ENCODE measurements at regions not wholly inside any gene's neighbourhood (a gene's known extent, or its start where the extent isn't known, plus 50 kb on each side); places are given as distances from the start of the nearest gene placed in this dataset.

DNA sequence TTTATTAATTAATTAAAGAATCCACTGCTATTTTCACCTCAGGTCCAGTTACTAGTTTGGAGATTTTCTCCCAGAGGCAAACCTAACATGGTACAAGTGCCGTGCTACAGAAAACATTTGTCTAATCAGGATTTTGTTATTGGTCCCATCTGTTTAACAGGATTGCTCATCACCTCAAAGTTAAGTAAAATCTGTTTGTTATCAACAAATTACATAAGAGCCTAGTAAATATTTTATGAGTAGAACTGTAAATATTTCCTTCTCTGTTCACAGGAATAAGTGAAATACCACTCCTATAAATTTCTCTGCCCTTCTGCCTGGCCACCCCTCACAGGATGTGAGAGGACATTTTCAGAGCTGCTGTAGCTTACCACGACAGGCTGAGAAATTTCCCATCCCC is 200.2 kb downstream of the RAD51AP2 start:
- Histone ChIP-seq H2BK15ac (ENCODE audit: low read depth, low read length) (no peak overlapping the region), H3K4ac (ENCODE audit: low read depth, low read length) (no peak overlapping the region), H4K20me1 (ENCODE audit: control insufficient read depth, insufficient read depth, insufficient read length) (no peaks in the 10 kb centered on the region), H3K23me2 (ENCODE audit: insufficient read length, low read depth, low read length, poor library complexity, severe bottlenecking) (no peaks in the 10 kb centered on the region), H4K91ac (ENCODE audit: insufficient read length, low read depth, low read length) (no peak overlapping the region), H3T11ph (ENCODE audit: low read length) (no peak overlapping the region), H2BK5ac (ENCODE audit: insufficient read length, low read length) (no peak overlapping the region), H3K9me3 (ENCODE audit: control insufficient read depth, low read depth, low read length) (no peaks in the 10 kb centered on the region), H3K18ac (ENCODE audit: insufficient read length, low read depth, low read length) (no peak overlapping the region), H3K79me1 (ENCODE audit: insufficient read depth, low read depth, low read length, poor library complexity, severe bottlenecking) (no peaks in the 10 kb centered on the region), H3K79me2 (ENCODE audit: insufficient read depth, low read length) (no peaks in the 10 kb centered on the region), H3K56ac (ENCODE audit: insufficient read length, low read depth, low read length) (no peak overlapping the region), H2BK12ac (ENCODE audit: insufficient read length, low read depth, low read length) (no peak overlapping the region), H2BK120ac (ENCODE audit: low read depth, low read length, poor library complexity, severe bottlenecking) (no peak overlapping the region), H4K8ac (replicated peaks; ENCODE audit: insufficient read length, low read depth, low read length) (no peak overlapping the region), H2AFZ (ENCODE audit: low read length) (no peak overlapping the region), H3K27me3 (ENCODE audit: insufficient read depth, low read length) (no peaks in the 10 kb centered on the region), H2BK20ac (ENCODE audit: low read depth, low read length, poor library complexity, severe bottlenecking) (no peak overlapping the region), H3K4me1 (ENCODE audit: insufficient read depth, low read length) (no peaks in the 10 kb centered on the region), H3K23ac (ENCODE audit: insufficient read length, low read depth, low read length) (no peak overlapping the region), H4K5ac (ENCODE audit: insufficient read length, low read depth, low read length) (no peak overlapping the region), H3K27ac (ENCODE audit: insufficient read length, low read depth, low read length) (no peak overlapping the region), H3K4me2 (ENCODE audit: insufficient read depth, insufficient read length, low read length) (no peak overlapping the region), H3K9ac (ENCODE audit: extremely low read depth, insufficient read length, low read length) (no peak overlapping the region), H3K14ac (ENCODE audit: insufficient read depth, low read length) (no peak overlapping the region), H2AK5ac (ENCODE audit: insufficient read length, low read length) (no peak overlapping the region)
- 0 out of 4 replicates have a peak, but pooled peaks cover 0 to 2% of the 10 kb centered on the region in 2 experiments for H3K4me1 Mint-ChIP-seq
- H3K27ac Mint-ChIP-seq, result no peak overlapping the region
- H3K4me3 Mint-ChIP-seq, result no peak overlapping the region
- DNase-seq, result no peak
- no peaks in the 10 kb centered on the region for H3K36me3 Mint-ChIP-seq (ENCODE audit: insufficient read depth in 1 of 3, low read depth in 3 of 3)
- no peaks in the 10 kb centered on the region for H3K27me3 Mint-ChIP-seq (ENCODE audit: low read depth)
- WGBS (ENCODE audit: extremely low coverage, insufficient read length, low lambda C conversion rate), result no CpG with 5 or more reads among the region's 2 CpGs
- no peaks in the 10 kb centered on the region for H3K9me3 Mint-ChIP-seq
- no peak for TF ChIP-seq CTCF (conservative IDR thresholded peaks at IDR 0.05)

Data from H9 (cell line).